Heart left ventricle (tissue), 16 donors: ENCODE measurements at regions not wholly inside any gene's neighbourhood (a gene's known extent, or its start where the extent isn't known, plus 50 kb on each side); places are given as distances from the start of the nearest gene placed in this dataset.

Experiments used
- ATAC-seq, 4 donors: fragments of 200-7000 bp; cut with Tn5 transposase; one replicate each; pipeline ENCODE4 v1.9.1; 2020 to 2022; ENCODE audit warnings: moderate library complexity in 4 of 4, mild to moderate bottlenecking in 3 of 4, moderate number of reproducible peaks in 1 of 4
- DNase-seq, 5 donors: peaks; one replicate each; pipeline ENCODE4 v3.0.0-alpha.2; 2020
- H3K27ac ChIP-seq, 12 donors: fragments of 200-600 bp; sonication (generic) in 4 of 12; one replicate each; pipeline versions ENCODE4 v1.5.0 to v1.8.0; 2016 to 2022; ENCODE audit warnings: mild to moderate bottlenecking in 2 of 12
- H3K27me3 ChIP-seq, 9 donors: fragments of 200-600 bp; sonication (generic) in 2 of 9; one replicate each; pipeline versions ENCODE4 v1.5.1 to v1.8.0; 2016 to 2022; ENCODE audit warnings: mild to moderate bottlenecking in 3 of 9
- H3K36me3 ChIP-seq, 9 donors: fragments of 200-600 bp; sonication (generic) in 2 of 9; one replicate each; pipeline versions ENCODE4 v1.5.0 to v1.8.0; 2018 to 2022; ENCODE audit warnings: mild to moderate bottlenecking in 2 of 9
- H3K4me1 ChIP-seq, 12 donors: fragments of 200-600 bp; sonication (generic) in 4 of 12; one replicate each; pipeline versions ENCODE4 v1.5.0 to v1.8.0; 2016 to 2022; ENCODE audit warnings: mild to moderate bottlenecking in 3 of 12
- H3K4me3 ChIP-seq, 12 donors: fragments of 200-600 bp; sonication (generic) in 4 of 12; one replicate each; pipeline versions ENCODE4 v1.5.0 to v1.8.0; 2017 to 2022; ENCODE audit warnings: mild to moderate bottlenecking in 9 of 12, moderate library complexity in 4 of 12
- H3K9me3 ChIP-seq, 12 donors: fragments of 200-600 bp; sonication (generic) in 4 of 12; one replicate each; pipeline versions ENCODE4 v1.5.0 to v1.8.0; 2016 to 2022; ENCODE audit warnings: mild to moderate bottlenecking in 1 of 12
- POLR2A ChIP-seq, 2 donors: fragments of 450-650 bp; IDR thresholded peaks; one replicate each; pipeline ENCODE4 v1.6.1; 2017; ENCODE audit warnings: antibody characterized with exemption in 2 of 2, mild to moderate bottlenecking in 2 of 2, moderate library complexity in 2 of 2
- WGBS, 4 donors: extraction: QIAGEN DNeasy Blood & Tissue Kit in 2 of 4; methylation state at CpG; one replicate each; pipeline versions ENCODE4 v1.1.5 to v1.1.7; 2013 to 2018; 5-methylcytosine and 5-hydroxymethylcytosine counted together
- intact Hi-C, 10 donors: fragments of 100-400 bp; cut with DNase I; formaldehyde crosslinking; loops; one replicate each; pipeline versions ENCODE4 v1.11.1 to v1.14.2; 2022
- microRNA counts, 2 donors: library from miRNA; unstranded; fragments of <30 nt; microRNA quantifications; one replicate each; lab custom pipeline; 2016
- microRNA-seq, 4 donors: library from miRNA; unstranded; fragments of <30 nt; microRNA quantifications; one replicate each; pipeline versions ENCODE4 to v1.2.0, GENCODE V29; 2017 to 2020
- TF ChIP-seq, protein P1 (sequence below), 12 donors: fragments of 200-600 bp; sonication (generic) in 4 of 12; IDR thresholded peaks; one replicate each; pipeline versions ENCODE4 v1.5.0 to v1.8.0; 2018 to 2022; ENCODE audit warnings: antibody characterized with exemption in 12 of 12, mild to moderate bottlenecking in 5 of 12
- donor health status: ischemic (EF 13 %, LVEDD 7.1; RV severe dilation, severe dysfunction).
- donor health status: healthy with polysubstance abuse.
- donor health status: DM: no; HTN: yes; CAD: no.
- donor health status: DM: no; HTN: no; CAD: no.
- donor health status: ischemic (EF 25% LVEDD 6.9; RV normal size, moderate dysfunction).
- donor health status: ischemic (EF 25% LVEDD 5.7; RV mildly dilated, moderate dysfunction).
- donor health status: healthy.
- donor health status: DM: yes; HTN: yes; CAD: no.
- donor health status: ischemic (EF 35%, LVEDD 5.7; RV mildly dilated, moderate dysfunction).
- donor health status: nonischemic (EF 11% LVEDD 7.7; RV severe dilation, severe dysfunction).
- donor health status: DM: yes; HTN: yes; CAD: no.
- donor health status: PGD.
- donor health status: ischemic (EF 29% LVEDD 5.4; RV normal size, mild dysfunction).
- donor health status: nonischemic (EF 23%, LVEDD 6.1; RV moderate dilation, normal function).

DNA sequence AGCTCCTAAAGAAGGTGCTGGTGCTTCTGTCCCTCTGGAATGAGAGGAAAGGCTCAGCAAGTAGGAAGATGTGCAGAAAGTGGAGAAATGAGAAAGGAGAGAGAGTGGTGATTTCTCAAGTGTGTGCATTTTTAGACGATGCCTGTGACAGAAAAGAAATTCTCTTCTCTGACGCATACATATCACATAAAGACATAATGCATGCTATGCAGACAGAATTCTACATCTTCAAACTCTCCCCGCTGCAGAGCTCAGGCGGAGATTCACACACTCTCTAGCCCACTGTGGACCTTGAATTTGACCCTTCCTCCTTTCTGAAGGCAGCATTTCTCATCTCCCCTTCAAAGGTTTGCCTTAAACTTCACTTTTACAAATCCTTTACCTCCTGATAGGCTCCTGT lies 52.0 kb upstream of the CAMK1G start:
- DNase-seq (no peak), ATAC-seq (no peak)
- intact Hi-C loops = no loop called here
- TF ChIP-seq, protein P1, sequence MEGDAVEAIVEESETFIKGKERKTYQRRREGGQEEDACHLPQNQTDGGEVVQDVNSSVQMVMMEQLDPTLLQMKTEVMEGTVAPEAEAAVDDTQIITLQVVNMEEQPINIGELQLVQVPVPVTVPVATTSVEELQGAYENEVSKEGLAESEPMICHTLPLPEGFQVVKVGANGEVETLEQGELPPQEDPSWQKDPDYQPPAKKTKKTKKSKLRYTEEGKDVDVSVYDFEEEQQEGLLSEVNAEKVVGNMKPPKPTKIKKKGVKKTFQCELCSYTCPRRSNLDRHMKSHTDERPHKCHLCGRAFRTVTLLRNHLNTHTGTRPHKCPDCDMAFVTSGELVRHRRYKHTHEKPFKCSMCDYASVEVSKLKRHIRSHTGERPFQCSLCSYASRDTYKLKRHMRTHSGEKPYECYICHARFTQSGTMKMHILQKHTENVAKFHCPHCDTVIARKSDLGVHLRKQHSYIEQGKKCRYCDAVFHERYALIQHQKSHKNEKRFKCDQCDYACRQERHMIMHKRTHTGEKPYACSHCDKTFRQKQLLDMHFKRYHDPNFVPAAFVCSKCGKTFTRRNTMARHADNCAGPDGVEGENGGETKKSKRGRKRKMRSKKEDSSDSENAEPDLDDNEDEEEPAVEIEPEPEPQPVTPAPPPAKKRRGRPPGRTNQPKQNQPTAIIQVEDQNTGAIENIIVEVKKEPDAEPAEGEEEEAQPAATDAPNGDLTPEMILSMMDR (IDR thresholded peaks at IDR 0.05) = no peak
- TF ChIP-seq POLR2A (IDR thresholded peaks at IDR 0.05) = no peak
- peaks cover 0 to 32% (median 5%) of the 10 kb centered on the region in 9 donors for H3K27me3 ChIP-seq
- H3K4me1 ChIP-seq = no peaks in the 10 kb centered on the region
- H3K9me3 ChIP-seq = no peaks in the 10 kb centered on the region
- H3K27ac ChIP-seq = no peak overlapping the region
- 72 to 77% (median 76%) methylated on average over 4 of the region's 4 CpGs for WGBS, 4 donors
- H3K4me3 ChIP-seq = no peak overlapping the region
- H3K36me3 ChIP-seq = no peaks in the 10 kb centered on the region

MicroRNA genes in the stretch of these regions (microRNA counts, 767-probe panel; counts per million panel counts)
- microRNA hsa-miR-205-5p (lab: Ali Mortazavi, UCI) = 0 to 71.6 counts per million in 2 donors

Small RNAs in the stretch of these regions (microRNA-seq; reads per million reads assigned to microRNA genes)
- gene MIR205 = 0.60 to 25.2 (median 3.1) reads per million in 4 donors
